Immature natural killer cell (primary cell): ENCODE measurements at regions not wholly inside any gene's neighbourhood (a gene's known extent, or its start where the extent isn't known, plus 50 kb on each side); places are given as distances from the start of the nearest gene placed in this dataset.

Experiments used
- DNase-seq, 3 donors: peaks; one replicate each; pipeline ENCODE4 v3.0.0; 2022; ENCODE audit warnings: mixed read lengths in 1 of 3
- H3K27ac Mint-ChIP-seq, 6 donors: one replicate each; pipeline ENCODE4 v1.8.0; 2020; ENCODE audit warnings: mixed read lengths in 6 of 6, mild to moderate bottlenecking in 5 of 6, inconsistent platforms in 4 of 6, moderate library complexity in 3 of 6
- H3K27me3 Mint-ChIP-seq, 3 donors: one replicate each; pipeline ENCODE4 v1.8.0; 2020 to 2021; ENCODE audit warnings: low read depth in 3 of 3, mild to moderate bottlenecking in 3 of 3, mixed read lengths in 3 of 3, moderate library complexity in 3 of 3, inconsistent platforms in 1 of 3
- H3K36me3 Mint-ChIP-seq, 3 donors: one replicate each; pipeline ENCODE4 v1.8.0; 2020; ENCODE audit warnings: mixed read lengths in 3 of 3, inconsistent platforms in 2 of 3, mild to moderate bottlenecking in 2 of 3
- H3K4me1 Mint-ChIP-seq, 2 donors: one replicate each; pipeline ENCODE4 v1.8.0; 2020; ENCODE audit warnings: inconsistent platforms in 2 of 2, mild to moderate bottlenecking in 2 of 2, mixed read lengths in 2 of 2, moderate library complexity in 1 of 2
- H3K4me3 Mint-ChIP-seq, 5 donors: one replicate each; pipeline ENCODE4 v1.8.0; 2020; ENCODE audit warnings: mild to moderate bottlenecking in 5 of 5, mixed read lengths in 5 of 5, inconsistent platforms in 3 of 5, moderate library complexity in 3 of 5
- H3K9me3 Mint-ChIP-seq, 6 donors: one replicate each; pipeline ENCODE4 v1.8.0; 2020; ENCODE audit warnings: mild to moderate bottlenecking in 6 of 6, mixed read lengths in 6 of 6, inconsistent platforms in 4 of 6, moderate library complexity in 3 of 6

- no peak overlapping the region for H3K4me3 Mint-ChIP-seq
- H3K4me1 Mint-ChIP-seq = no peaks in the 10 kb centered on the region
- H3K27ac Mint-ChIP-seq = no peak overlapping the region
- H3K36me3 Mint-ChIP-seq = no peaks in the 10 kb centered on the region
- peaks cover 0 to 16% (median 2%) of the 10 kb centered on the region in 3 donors for H3K27me3 Mint-ChIP-seq
- H3K9me3 Mint-ChIP-seq = peaks cover 0 to 6% (median 0%) of the 10 kb centered on the region in 6 donors
- no peak for DNase-seq
Measured at GRCh38 chr9:126049088-126049487, 277.5 kb upstream of the MVB12B start.

- H3K27ac Mint-ChIP-seq = no peak overlapping the region
- peaks cover 0 to 9% (median 2%) of the 10 kb centered on the region in 3 donors for H3K27me3 Mint-ChIP-seq
- H3K4me3 Mint-ChIP-seq = no peak overlapping the region
- H3K9me3 Mint-ChIP-seq = peaks cover 0 to 5% (median 0%) of the 10 kb centered on the region in 6 donors
- no peak for DNase-seq
- H3K4me1 Mint-ChIP-seq = no peaks in the 10 kb centered on the region
- no peaks in the 10 kb centered on the region for H3K36me3 Mint-ChIP-seq
Measured at GRCh38 chr9:126049896-126050604, 276.6 kb upstream of the MVB12B start.

DNA sequence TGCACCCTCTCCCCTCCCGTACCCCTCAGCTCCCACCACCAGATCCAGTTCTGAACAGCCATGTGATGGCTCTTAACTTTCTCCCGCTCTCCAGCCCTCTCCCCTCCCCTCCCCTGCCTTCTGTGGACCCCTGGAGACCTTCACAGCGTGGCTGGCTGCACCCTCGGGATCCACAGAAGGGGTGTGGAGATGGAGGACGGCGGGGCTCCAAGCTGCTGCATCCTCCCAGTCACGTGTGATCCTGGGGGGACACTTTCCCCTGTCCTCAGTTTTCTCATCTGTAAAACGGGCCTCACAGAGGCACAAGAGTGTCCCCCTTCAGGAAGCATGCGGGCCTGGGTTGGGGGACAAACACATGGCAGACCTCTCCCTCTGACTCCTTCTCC, 276.0 kb upstream of the MVB12B start:
- Mint-ChIP-seq H3K36me3 (no peaks in the 10 kb centered on the region), H3K27ac (no peak overlapping the region), H3K27me3 (peaks cover 0 to 7% (median 4%) of the 10 kb centered on the region in 3 donors), H3K9me3 (peaks cover 0 to 5% (median 0%) of the 10 kb centered on the region in 6 donors), H3K4me3 (no peak overlapping the region), H3K4me1 (no peaks in the 10 kb centered on the region)
- DNase-seq = no peak

DNA sequence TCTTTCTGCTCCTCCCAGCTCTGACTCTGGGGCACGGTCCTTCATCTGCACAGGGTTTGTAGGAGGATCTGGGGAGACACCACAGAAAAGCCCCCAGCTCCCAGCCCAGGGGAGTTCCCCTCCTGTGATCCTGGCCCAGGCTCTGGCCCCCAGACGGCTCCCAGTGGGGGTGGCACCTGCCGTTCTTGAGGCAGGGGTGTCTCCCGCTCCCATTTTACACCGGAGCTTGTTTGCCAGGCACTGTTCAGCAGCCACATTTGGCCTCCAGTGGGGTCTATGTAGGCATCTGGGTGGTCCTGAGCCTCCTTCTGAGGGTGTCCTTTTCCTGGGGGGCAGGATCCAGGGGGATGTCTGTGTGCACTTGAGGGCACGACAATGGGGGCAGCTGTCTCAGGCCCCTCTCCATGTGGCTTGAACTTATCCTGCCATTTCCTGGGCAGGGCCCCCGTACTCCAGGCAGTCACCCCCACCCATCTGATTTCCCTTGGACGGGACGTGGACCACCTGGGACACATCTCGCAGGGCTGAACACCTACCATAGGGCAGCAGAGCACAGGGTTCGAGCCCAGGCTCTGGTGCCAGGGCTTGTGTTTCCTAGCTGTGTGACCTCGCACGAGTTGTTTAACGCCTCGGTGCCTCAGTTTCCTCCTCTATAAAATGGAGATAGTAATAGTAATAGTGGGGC, 275.0 kb upstream of the MVB12B start:
- no peaks in the 10 kb centered on the region for H3K4me1 Mint-ChIP-seq
- H3K27me3 Mint-ChIP-seq = peaks cover 0 to 7% (median 4%) of the 10 kb centered on the region in 3 donors
- no peak overlapping the region for H3K4me3 Mint-ChIP-seq
- H3K9me3 Mint-ChIP-seq = no peaks in the 10 kb centered on the region
- no peak for DNase-seq
- no peak overlapping the region for H3K27ac Mint-ChIP-seq
- no peaks in the 10 kb centered on the region for H3K36me3 Mint-ChIP-seq

GRCh38 chr9:126052791-126053190, 273.8 kb upstream of the MVB12B start:
- H3K4me3 Mint-ChIP-seq = no peak overlapping the region
- peaks cover 0 to 4% (median 4%) of the 10 kb centered on the region in 3 donors for H3K27me3 Mint-ChIP-seq
- H3K27ac Mint-ChIP-seq = no peak overlapping the region
- H3K4me1 Mint-ChIP-seq = no peaks in the 10 kb centered on the region
- no peaks in the 10 kb centered on the region for H3K9me3 Mint-ChIP-seq
- no peak for DNase-seq
- no peaks in the 10 kb centered on the region for H3K36me3 Mint-ChIP-seq

GRCh38 chr9:126053913-126054312, 272.7 kb upstream of the MVB12B start:
- Mint-ChIP-seq H3K4me3 (no peak overlapping the region), H3K27ac (no peak overlapping the region), H3K27me3 (peaks cover 2 to 4% (median 4%) of the 10 kb centered on the region in 3 donors), H3K4me1 (no peaks in the 10 kb centered on the region), H3K36me3 (no peaks in the 10 kb centered on the region), H3K9me3 (no peaks in the 10 kb centered on the region)
- no peak for DNase-seq

GRCh38 chr9:126055381-126055985, 271.1 kb upstream of the MVB12B start:
- no peak overlapping the region for H3K4me3 Mint-ChIP-seq
- no peaks in the 10 kb centered on the region for H3K36me3 Mint-ChIP-seq
- peaks cover 2 to 6% (median 4%) of the 10 kb centered on the region in 3 donors for H3K27me3 Mint-ChIP-seq
- H3K9me3 Mint-ChIP-seq = no peaks in the 10 kb centered on the region
- no peaks in the 10 kb centered on the region for H3K4me1 Mint-ChIP-seq
- DNase-seq = no peak
- H3K27ac Mint-ChIP-seq = no peak overlapping the region

GRCh38 chr9:126056312-126057021, 270.2 kb upstream of the MVB12B start:
- Mint-ChIP-seq H3K27me3 (peaks cover 2 to 8% (median 4%) of the 10 kb centered on the region in 3 donors), H3K9me3 (no peaks in the 10 kb centered on the region), H3K4me1 (no peaks in the 10 kb centered on the region), H3K4me3 (no peak overlapping the region), H3K36me3 (no peaks in the 10 kb centered on the region), H3K27ac (no peak overlapping the region)
- DNase-seq = no peak

DNA sequence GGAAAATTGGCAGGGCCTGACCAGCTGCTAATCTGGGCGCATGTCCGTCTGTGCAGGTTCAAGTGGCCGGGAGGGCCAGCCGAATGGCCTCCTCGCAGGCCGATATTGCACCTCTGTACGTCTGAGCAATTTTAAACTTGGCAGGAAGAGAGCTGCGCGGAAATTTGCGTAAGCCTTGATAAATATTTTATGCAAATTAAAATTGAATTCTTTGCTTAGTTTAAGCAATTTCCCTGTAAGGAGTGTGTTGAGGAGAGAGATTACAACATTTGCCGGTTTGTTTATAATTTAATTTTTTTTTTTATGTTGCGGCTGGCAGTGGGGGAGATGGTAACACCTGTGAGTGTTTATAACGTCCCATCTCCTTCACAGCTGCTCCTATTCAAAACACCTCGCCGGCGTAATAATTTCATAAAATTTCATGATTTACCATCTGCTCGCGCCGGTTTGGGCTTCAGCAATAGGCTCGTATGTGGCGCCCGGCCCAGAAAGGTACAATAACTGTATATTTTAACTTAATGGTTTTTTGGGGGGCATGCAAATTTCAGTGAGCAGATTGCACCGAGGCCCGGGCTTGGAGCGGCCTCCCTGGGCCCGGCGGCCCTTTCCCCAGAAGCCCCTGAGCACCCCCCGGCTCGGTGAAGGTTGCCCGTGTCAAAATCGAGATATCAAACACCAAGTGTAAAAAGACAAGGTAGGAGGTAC, 269.4 kb upstream of the MVB12B start:
- DNase-seq = no peak
- Mint-ChIP-seq H3K27me3 (peaks cover 2 to 8% (median 4%) of the 10 kb centered on the region in 3 donors), H3K4me3 (no peak overlapping the region), H3K36me3 (no peaks in the 10 kb centered on the region), H3K27ac (no peak overlapping the region), H3K4me1 (no peaks in the 10 kb centered on the region), H3K9me3 (no peaks in the 10 kb centered on the region)

DNA sequence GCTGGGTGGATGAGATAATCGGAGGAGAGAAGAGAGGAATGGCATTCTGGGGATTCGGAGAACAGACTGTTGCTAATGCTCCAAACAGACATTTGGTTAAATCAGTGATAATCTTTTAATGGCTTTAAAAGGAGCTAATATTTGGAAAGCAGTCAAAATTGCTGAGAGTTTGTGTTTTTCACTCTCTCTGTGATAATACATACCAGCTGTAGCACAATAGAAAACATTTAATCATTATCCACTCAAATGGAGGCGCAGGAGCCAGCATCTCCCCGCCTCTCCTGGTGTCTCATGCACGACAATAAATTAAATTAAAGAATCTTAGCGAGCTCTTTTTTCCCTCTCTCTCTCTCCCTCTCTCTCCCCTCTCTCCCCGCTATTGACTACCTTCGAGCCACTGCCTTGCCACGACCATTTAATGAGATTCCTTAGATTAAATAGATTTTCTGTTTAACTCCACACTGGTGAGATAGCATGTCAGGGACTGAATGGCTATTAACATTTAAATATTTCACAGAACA, 268.6 kb upstream of the MVB12B start:
- Mint-ChIP-seq H3K4me3 (no peak overlapping the region), H3K9me3 (no peaks in the 10 kb centered on the region), H3K36me3 (no peaks in the 10 kb centered on the region), H3K27ac (no peak overlapping the region), H3K27me3 (peaks cover 2 to 8% (median 3%) of the 10 kb centered on the region in 3 donors), H3K4me1 (no peaks in the 10 kb centered on the region)
- DNase-seq = no peak

DNA sequence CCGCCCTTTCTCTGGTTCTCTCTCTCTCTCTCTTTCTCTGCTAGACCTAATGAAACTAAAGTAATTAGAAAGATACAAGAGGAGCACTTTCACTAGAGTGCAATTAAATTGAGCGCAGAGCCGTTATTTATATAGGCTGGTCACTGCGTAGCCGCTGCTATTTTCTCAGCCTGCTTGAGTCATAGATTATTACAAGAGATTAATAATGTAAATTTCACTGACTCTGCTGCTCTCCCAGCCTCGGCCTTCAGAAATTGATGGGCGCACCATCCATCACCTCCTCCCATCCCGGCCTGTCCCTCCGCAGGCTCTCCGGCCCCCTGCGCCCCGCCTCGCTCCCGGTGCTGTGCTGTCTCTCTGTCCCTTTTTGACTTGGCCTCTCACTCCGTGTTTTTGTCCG, 268.0 kb upstream of the MVB12B start:
- no peak for DNase-seq
- H3K36me3 Mint-ChIP-seq = no peaks in the 10 kb centered on the region
- H3K27me3 Mint-ChIP-seq = peaks cover 0 to 8% (median 2%) of the 10 kb centered on the region in 3 donors
- H3K4me1 Mint-ChIP-seq = no peaks in the 10 kb centered on the region
- no peak overlapping the region for H3K4me3 Mint-ChIP-seq
- H3K9me3 Mint-ChIP-seq = no peaks in the 10 kb centered on the region
- H3K27ac Mint-ChIP-seq = no peak overlapping the region

- no peak overlapping the region for H3K27ac Mint-ChIP-seq
- no peak overlapping the region for H3K4me3 Mint-ChIP-seq
- DNase-seq = no peak
- no peaks in the 10 kb centered on the region for H3K9me3 Mint-ChIP-seq
- no peaks in the 10 kb centered on the region for H3K36me3 Mint-ChIP-seq
- peaks cover 0 to 6% (median 4%) of the 10 kb centered on the region in 3 donors for H3K27me3 Mint-ChIP-seq
- H3K4me1 Mint-ChIP-seq = no peaks in the 10 kb centered on the region
Measured at GRCh38 chr9:126061575-126061974, 265.1 kb upstream of the MVB12B start.

DNA sequence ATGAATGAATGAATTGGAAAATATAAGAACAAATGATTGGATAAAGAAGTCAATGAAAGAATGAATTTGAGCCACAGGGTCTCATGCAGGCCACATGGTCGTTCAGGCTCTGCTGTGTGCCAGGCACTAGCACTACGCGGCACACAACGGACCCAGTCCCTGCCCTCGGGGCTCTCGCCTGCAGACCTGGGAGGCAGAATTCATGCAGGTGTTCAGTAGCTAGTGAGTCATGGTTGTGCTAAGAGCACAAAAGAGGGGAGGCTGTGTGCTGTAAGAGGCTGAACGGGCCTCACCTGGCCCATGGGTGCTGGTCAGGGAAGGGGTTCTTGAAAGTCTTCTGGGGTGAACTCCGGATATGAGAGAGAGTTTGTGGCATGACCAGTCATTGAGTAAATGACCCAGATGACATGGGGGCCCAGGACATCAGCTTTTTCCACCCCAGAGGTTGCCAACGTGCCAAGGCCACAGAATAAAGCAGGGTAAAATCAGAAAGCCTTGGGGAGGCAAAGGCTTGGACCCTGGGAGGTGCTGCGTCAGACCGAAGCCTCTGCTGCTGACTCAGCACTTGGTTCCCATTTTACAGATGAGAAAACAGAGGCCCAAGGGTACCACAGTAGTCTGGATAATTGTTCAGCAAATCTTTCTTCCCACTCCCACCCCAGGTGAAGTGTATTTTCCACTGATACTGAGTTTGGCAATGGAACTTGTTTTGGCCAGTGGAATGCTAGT, 264.3 kb upstream of the MVB12B start:
- no peak for DNase-seq
- Mint-ChIP-seq H3K9me3 (no peaks in the 10 kb centered on the region), H3K4me1 (no peaks in the 10 kb centered on the region), H3K27ac (no peak overlapping the region), H3K36me3 (no peaks in the 10 kb centered on the region), H3K27me3 (peaks cover 0 to 6% (median 4%) of the 10 kb centered on the region in 3 donors), H3K4me3 (no peak overlapping the region)
